OCI-LY1 (cell line): ENCODE measurements at regions not wholly inside any gene's neighbourhood (a gene's known extent, or its start where the extent isn't known, plus 50 kb on each side); places are given as distances from the start of the nearest gene placed in this dataset.

Experiments
- H2AFZ ChIP-seq: fragments of 200-600 bp; sonication (generic), shearing (Covaris generic); 2 replicates; pipeline ENCODE4 v1.6.0; 2014; ENCODE audit warnings: antibody characterized with exemption, mild to moderate bottlenecking, low read length
- H3F3A ChIP-seq: fragments of 200-600 bp; sonication (generic), shearing (Covaris generic); 2 replicates; pipeline ENCODE4 v1.6.0; 2014; ENCODE audit warnings: mild to moderate bottlenecking, antibody characterized with exemption, low read length, moderate library complexity; ENCODE audit not compliant: insufficient read depth
- H3K27ac ChIP-seq: fragments of 200-600 bp; sonication (generic); 2 replicates; pipeline ENCODE4 v1.5.1; 2014; ENCODE audit warnings: low read length, mixed run types, mild to moderate bottlenecking, low read depth; ENCODE audit not compliant: poor library complexity, severe bottlenecking
- H3K27me3 ChIP-seq: fragments of 200-600 bp; sonication (generic); 2 replicates; pipeline ENCODE4 v1.6.0; 2014; ENCODE audit warnings: antibody characterized with exemption, mild to moderate bottlenecking, low read length, moderate library complexity; ENCODE audit not compliant: insufficient read depth
- H3K36me3 ChIP-seq: fragments of 200-600 bp; sonication (generic); 2 replicates; pipeline ENCODE4 v1.6.1; 2014; ENCODE audit warnings: mild to moderate bottlenecking, antibody characterized with exemption, low read length, moderate library complexity, mixed read lengths; ENCODE audit not compliant: insufficient read depth
- H3K4me1 ChIP-seq: fragments of 200-600 bp; sonication (generic); 2 replicates; pipeline ENCODE4 v1.5.1; 2014; ENCODE audit warnings: mild to moderate bottlenecking, low read length, moderate library complexity; ENCODE audit not compliant: insufficient read depth, severe bottlenecking
- H3K4me2 ChIP-seq: fragments of 200-600 bp; sonication (generic), shearing (Covaris generic); 2 replicates; pipeline ENCODE4 v1.6.1; 2014; ENCODE audit warnings: low read length
- H3K4me3 ChIP-seq: fragments of 200-600 bp; sonication (generic); 2 replicates; pipeline ENCODE4 v1.5.1; 2014; ENCODE audit warnings: low read length, low read depth, mild to moderate bottlenecking, mixed read lengths; ENCODE audit not compliant: poor library complexity, severe bottlenecking
- H3K79me2 ChIP-seq: fragments of 200-600 bp; shearing (Covaris generic); 2 replicates; pipeline ENCODE4 v1.6.1; 2016; ENCODE audit warnings: mixed run types, low read length, mixed read lengths; ENCODE audit not compliant: insufficient read depth
- H3K9ac ChIP-seq: fragments of 200-600 bp; sonication (generic), shearing (Covaris generic); 2 replicates; pipeline ENCODE4 v1.6.1; 2014; ENCODE audit warnings: mild to moderate bottlenecking, low read length, mixed read lengths
- H3K9me2 ChIP-seq: fragments of 200-600 bp; sonication (generic), shearing (Covaris generic); 2 replicates; pipeline ENCODE4 v1.6.1; 2014; ENCODE audit warnings: low read depth, mild to moderate bottlenecking, low read length, mixed read lengths
- H3K9me3 ChIP-seq: fragments of 200-600 bp; shearing (Covaris generic); 2 replicates; pipeline ENCODE4 v1.6.1; 2014; ENCODE audit warnings: low read length, mixed read lengths
- H4K20me1 ChIP-seq: fragments of 200-600 bp; sonication (generic), shearing (Covaris generic); 2 replicates; pipeline ENCODE4 v1.6.0; 2016; ENCODE audit warnings: mild to moderate bottlenecking, low read length; ENCODE audit not compliant: insufficient read depth
- EZH2 ChIP-seq: fragments of 200-600 bp; sonication (generic), shearing (Covaris generic); IDR thresholded peaks from 2 replicates; pipeline ENCODE4 v1.8.0; 2017; ENCODE audit warnings: borderline replicate concordance, mixed run types, mild to moderate bottlenecking, antibody characterized with exemption, low read length, moderate library complexity, mixed read lengths
- TF ChIP-seq, protein P1 (sequence below): fragments of 200-600 bp; sonication (generic), shearing (Covaris generic); IDR thresholded peaks from 2 replicates; pipeline ENCODE4 v1.5.1; 2017; ENCODE audit warnings: mild to moderate bottlenecking, antibody characterized with exemption, low read length, moderate library complexity, mixed read lengths

DNA sequence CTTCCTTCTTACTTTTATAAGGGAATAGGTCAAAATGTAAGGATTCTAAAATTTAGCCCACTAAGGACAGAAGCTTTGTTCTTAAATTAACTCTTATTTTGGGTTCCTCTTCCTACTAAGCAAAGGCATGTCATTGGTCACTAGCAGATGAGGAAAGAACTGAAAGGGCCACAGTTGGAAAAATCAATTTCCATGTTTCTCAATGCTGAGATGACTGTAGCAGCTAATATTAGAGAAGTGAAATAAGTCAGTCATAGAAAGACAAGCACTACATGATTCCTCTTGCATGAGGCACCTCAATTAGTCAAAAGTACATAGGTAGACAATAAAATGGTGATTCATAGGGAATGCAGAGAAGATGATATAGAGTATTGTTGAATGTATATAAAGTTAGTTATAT lies 353.7 kb downstream of the RSL24D1 start:
- Histone ChIP-seq H3K27me3 (no peaks in the 10 kb centered on the region), H3F3A (no peaks in the 10 kb centered on the region), H3K36me3 (no peaks in the 10 kb centered on the region), H3K9ac (no peak overlapping the region), H3K9me3 (no peaks in the 10 kb centered on the region), H4K20me1 (no peaks in the 10 kb centered on the region), H3K79me2 (no peaks in the 10 kb centered on the region), H3K4me1 (no peaks in the 10 kb centered on the region), H3K9me2 (no peaks in the 10 kb centered on the region), H3K4me3 (no peak overlapping the region), H3K27ac (no peak overlapping the region), H3K4me2 (no peak overlapping the region), H2AFZ (no peak overlapping the region)
- TF ChIP-seq, protein P1, sequence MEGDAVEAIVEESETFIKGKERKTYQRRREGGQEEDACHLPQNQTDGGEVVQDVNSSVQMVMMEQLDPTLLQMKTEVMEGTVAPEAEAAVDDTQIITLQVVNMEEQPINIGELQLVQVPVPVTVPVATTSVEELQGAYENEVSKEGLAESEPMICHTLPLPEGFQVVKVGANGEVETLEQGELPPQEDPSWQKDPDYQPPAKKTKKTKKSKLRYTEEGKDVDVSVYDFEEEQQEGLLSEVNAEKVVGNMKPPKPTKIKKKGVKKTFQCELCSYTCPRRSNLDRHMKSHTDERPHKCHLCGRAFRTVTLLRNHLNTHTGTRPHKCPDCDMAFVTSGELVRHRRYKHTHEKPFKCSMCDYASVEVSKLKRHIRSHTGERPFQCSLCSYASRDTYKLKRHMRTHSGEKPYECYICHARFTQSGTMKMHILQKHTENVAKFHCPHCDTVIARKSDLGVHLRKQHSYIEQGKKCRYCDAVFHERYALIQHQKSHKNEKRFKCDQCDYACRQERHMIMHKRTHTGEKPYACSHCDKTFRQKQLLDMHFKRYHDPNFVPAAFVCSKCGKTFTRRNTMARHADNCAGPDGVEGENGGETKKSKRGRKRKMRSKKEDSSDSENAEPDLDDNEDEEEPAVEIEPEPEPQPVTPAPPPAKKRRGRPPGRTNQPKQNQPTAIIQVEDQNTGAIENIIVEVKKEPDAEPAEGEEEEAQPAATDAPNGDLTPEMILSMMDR, result no peak
- TF ChIP-seq EZH2, result no peak

DNA sequence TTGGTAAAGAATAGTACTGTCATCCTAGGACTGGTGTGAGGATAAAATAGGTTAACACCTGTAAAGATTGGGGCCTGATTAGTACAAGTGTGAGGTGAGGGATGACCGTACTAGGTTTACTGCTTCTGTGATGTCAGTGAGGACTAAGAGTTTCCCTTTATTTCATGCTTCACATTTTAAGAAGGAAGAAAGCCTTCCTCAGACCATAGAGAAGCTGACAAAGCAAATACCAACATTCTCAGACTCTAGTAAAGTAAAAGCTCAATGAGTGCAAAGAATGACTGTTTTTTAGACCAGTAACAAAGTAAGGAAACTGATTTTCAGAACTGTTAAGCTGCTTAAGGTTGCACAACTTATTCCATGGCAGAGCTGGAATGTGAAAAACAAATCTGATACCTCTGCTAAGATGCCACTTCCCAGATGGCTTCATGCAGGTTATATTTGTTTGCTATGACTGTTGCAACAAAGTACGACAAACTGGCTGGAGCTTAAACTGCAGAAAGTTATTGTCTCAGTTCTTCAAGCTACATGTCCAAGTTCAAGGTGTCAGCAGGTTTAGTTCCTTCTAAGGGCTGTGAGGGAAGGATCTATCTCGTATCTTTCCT lies 354.9 kb downstream of the RSL24D1 start:
- no peaks in the 10 kb centered on the region for H3K9me2 ChIP-seq
- no peaks in the 10 kb centered on the region for H3K9me3 ChIP-seq
- no peak overlapping the region for H3K4me2 ChIP-seq
- H3F3A ChIP-seq, result no peaks in the 10 kb centered on the region
- no peaks in the 10 kb centered on the region for H4K20me1 ChIP-seq
- TF ChIP-seq, protein P1, result no peak
- TF ChIP-seq EZH2, result no peak
- no peak overlapping the region for H3K4me3 ChIP-seq
- H3K79me2 ChIP-seq, result no peaks in the 10 kb centered on the region
- no peak overlapping the region for H3K9ac ChIP-seq
- no peaks in the 10 kb centered on the region for H3K27me3 ChIP-seq
- no peak overlapping the region for H3K27ac ChIP-seq
- no peaks in the 10 kb centered on the region for H3K4me1 ChIP-seq
- no peak overlapping the region for H2AFZ ChIP-seq
- no peaks in the 10 kb centered on the region for H3K36me3 ChIP-seq

DNA sequence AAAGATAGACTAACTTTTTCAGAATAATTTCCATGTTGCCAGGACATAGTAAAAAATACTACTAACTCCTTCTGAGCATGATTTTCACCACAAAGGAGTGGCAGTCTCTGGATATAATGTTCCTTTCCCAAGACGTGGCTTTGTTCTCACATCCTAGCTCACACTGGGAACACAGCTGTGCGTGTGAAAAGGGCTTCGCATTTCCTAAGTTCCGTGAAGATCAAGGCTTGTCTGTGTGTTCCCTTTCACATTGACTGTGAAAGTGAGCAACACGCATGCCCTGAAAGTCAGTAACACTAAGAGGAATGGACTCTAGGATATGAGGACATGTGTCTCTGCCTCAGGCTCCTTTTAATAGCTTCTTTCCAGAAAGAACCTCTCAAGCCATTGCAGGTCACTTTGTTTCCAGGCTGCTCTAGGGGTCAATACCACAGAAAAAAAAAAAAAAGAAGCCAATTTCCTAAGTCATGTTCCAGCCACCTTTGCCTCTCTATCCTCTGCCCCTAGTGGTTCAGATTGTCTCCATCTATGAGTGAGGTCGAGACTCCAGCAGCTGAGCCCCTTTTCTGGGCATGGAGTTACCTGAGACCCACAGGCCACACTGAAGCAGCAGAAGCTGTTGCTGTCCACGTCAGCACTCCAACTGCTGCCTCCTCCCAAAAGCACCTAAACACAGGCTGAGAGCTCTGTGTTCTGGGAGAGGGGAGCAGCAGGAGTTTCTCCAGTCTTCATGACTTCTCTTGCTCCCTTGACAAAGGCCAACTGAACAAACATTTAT lies 355.9 kb downstream of the RSL24D1 start:
- Histone ChIP-seq H3F3A (no peaks in the 10 kb centered on the region), H3K9me2 (no peaks in the 10 kb centered on the region), H3K4me3 (no peak overlapping the region), H3K27me3 (no peaks in the 10 kb centered on the region), H3K79me2 (no peaks in the 10 kb centered on the region), H3K9ac (no peak overlapping the region), H3K9me3 (no peaks in the 10 kb centered on the region), H3K4me1 (no peaks in the 10 kb centered on the region), H3K36me3 (no peaks in the 10 kb centered on the region), H3K4me2 (no peak overlapping the region), H3K27ac (no peak overlapping the region), H4K20me1 (no peaks in the 10 kb centered on the region), H2AFZ (no peak overlapping the region)
- TF ChIP-seq, protein P1, result no peak
- no peak for TF ChIP-seq EZH2
